ENCODE measurements at regions not wholly inside any gene's neighbourhood (a gene's known extent, or its start where the extent isn't known, plus 50 kb on each side); places are given as distances from the start of the nearest gene placed in this dataset.

- DNase-seq (no peak), ATAC-seq (ENCODE audit: low read depth in 2 of 2) (no peak)
- Mint-ChIP-seq H3K4me3 (no peak overlapping the region), H3K27ac (no peak overlapping the region), H3K36me3 (no peaks in the 10 kb centered on the region), H3K27me3 (peaks cover 43% of the 10 kb centered on the region), H3K9me3 (peaks cover 0 to 5% (median 0%) of the 10 kb centered on the region in 7 donors), H3K4me1 (no peaks in the 10 kb centered on the region)
- no peak overlapping the region for H3K4me3 ChIP-seq (ENCODE audit: low read depth, low read length)
- no peak overlapping the region for H3K27ac ChIP-seq (ENCODE audit: insufficient read depth, low read length, poor library complexity, severe bottlenecking)
- no peaks in the 10 kb centered on the region for H3K9me3 ChIP-seq (ENCODE audit: control insufficient read depth in 2 of 2, low read length in 2 of 2)
- peaks cover 3% of the 10 kb centered on the region for H3K27me3 ChIP-seq (ENCODE audit: control insufficient read depth, insufficient read depth, low read length)
- H3K4me1 ChIP-seq (ENCODE audit: control insufficient read depth, insufficient read depth, low read length, poor library complexity, severe bottlenecking): no peaks in the 10 kb centered on the region
- no peaks in the 10 kb centered on the region for H3K36me3 ChIP-seq (ENCODE audit: control insufficient read depth, insufficient read depth, low read length)
Measured at GRCh38 chr1:182196897-182197870, 135.7 kb upstream of the ZNF648 start.

GRCh38 chr1:182195733-182196132 lies 134.2 kb upstream of the ZNF648 start:
- H3K4me3 ChIP-seq (ENCODE audit: low read depth, low read length): no peak overlapping the region
- no peaks in the 10 kb centered on the region for H3K9me3 ChIP-seq (ENCODE audit: control insufficient read depth in 2 of 2, low read length in 2 of 2)
- Mint-ChIP-seq H3K27ac (no peak overlapping the region), H3K4me3 (no peak overlapping the region), H3K27me3 (peaks cover 49% of the 10 kb centered on the region), H3K4me1 (no peaks in the 10 kb centered on the region), H3K9me3 (peaks cover 0 to 5% (median 0%) of the 10 kb centered on the region in 7 donors), H3K36me3 (no peaks in the 10 kb centered on the region)
- H3K36me3 ChIP-seq (ENCODE audit: control insufficient read depth, insufficient read depth, low read length): no peaks in the 10 kb centered on the region
- H3K27me3 ChIP-seq (ENCODE audit: control insufficient read depth, insufficient read depth, low read length): peaks cover 3% of the 10 kb centered on the region
- H3K4me1 ChIP-seq (ENCODE audit: control insufficient read depth, insufficient read depth, low read length, poor library complexity, severe bottlenecking): no peaks in the 10 kb centered on the region
- ATAC-seq (ENCODE audit: low read depth in 2 of 2) (no peak), DNase-seq (no peak)
- no peak overlapping the region for H3K27ac ChIP-seq (ENCODE audit: insufficient read depth, low read length, poor library complexity, severe bottlenecking)

GRCh38 chr1:182193908-182194550 lies 132.5 kb upstream of the ZNF648 start:
- Histone ChIP-seq H3K4me3 (ENCODE audit: low read depth, low read length) (no peak overlapping the region), H3K4me1 (ENCODE audit: control insufficient read depth, insufficient read depth, low read length, poor library complexity, severe bottlenecking) (no peaks in the 10 kb centered on the region), H3K27me3 (ENCODE audit: control insufficient read depth, insufficient read depth, low read length) (peaks cover 3% of the 10 kb centered on the region), H3K36me3 (ENCODE audit: control insufficient read depth, insufficient read depth, low read length) (no peaks in the 10 kb centered on the region), H3K27ac (ENCODE audit: insufficient read depth, low read length, poor library complexity, severe bottlenecking) (no peak overlapping the region), H3K9me3 (ENCODE audit: control insufficient read depth in 2 of 2, low read length in 2 of 2) (no peaks in the 10 kb centered on the region)
- Mint-ChIP-seq H3K36me3 (no peaks in the 10 kb centered on the region), H3K4me3 (no peak overlapping the region), H3K9me3 (peaks cover 0 to 4% (median 0%) of the 10 kb centered on the region in 7 donors), H3K27me3 (peaks cover 37% of the 10 kb centered on the region), H3K4me1 (no peaks in the 10 kb centered on the region), H3K27ac (no peak overlapping the region)
- ATAC-seq (ENCODE audit: low read depth in 2 of 2) (no peak), DNase-seq (no peak)

GRCh38 chr1:182192966-182193365 lies 131.5 kb upstream of the ZNF648 start:
- DNase-seq (no peak), ATAC-seq (ENCODE audit: low read depth in 2 of 2) (no peak)
- no peak overlapping the region for H3K4me3 Mint-ChIP-seq
- no peak overlapping the region for H3K4me3 ChIP-seq (ENCODE audit: low read depth, low read length)
- no peak overlapping the region for H3K27ac Mint-ChIP-seq
- H3K27ac ChIP-seq (ENCODE audit: insufficient read depth, low read length, poor library complexity, severe bottlenecking): no peak overlapping the region
- H3K9me3 Mint-ChIP-seq: peaks cover 0 to 4% (median 0%) of the 10 kb centered on the region in 7 donors
- H3K27me3 Mint-ChIP-seq: peaks cover 31% of the 10 kb centered on the region
- peaks cover 3% of the 10 kb centered on the region for H3K27me3 ChIP-seq (ENCODE audit: control insufficient read depth, insufficient read depth, low read length)
- H3K4me1 ChIP-seq (ENCODE audit: control insufficient read depth, insufficient read depth, low read length, poor library complexity, severe bottlenecking): no peaks in the 10 kb centered on the region
- H3K36me3 ChIP-seq (ENCODE audit: control insufficient read depth, insufficient read depth, low read length): no peaks in the 10 kb centered on the region
- H3K9me3 ChIP-seq (ENCODE audit: control insufficient read depth in 2 of 2, low read length in 2 of 2): no peaks in the 10 kb centered on the region
- no peaks in the 10 kb centered on the region for H3K36me3 Mint-ChIP-seq
- no peaks in the 10 kb centered on the region for H3K4me1 Mint-ChIP-seq

DNA sequence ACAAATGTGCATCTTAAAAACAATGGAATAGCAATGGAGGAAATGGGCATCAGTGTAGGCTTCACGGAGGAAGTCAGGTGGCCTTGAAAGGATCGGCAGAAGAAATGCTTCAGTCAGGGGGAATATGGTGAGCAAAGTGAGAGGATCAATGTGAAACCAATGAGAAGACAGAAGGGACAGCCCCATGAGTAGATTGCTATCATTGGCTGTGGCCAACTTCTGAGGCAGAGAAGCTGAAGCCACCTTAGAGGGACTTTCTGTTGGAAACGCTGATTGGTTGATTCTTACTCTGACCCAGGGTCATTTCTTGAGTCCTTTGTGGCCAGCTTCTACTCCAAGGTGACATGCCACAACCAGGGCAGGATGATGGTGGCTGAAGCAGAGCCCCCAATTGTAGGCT lies 130.7 kb upstream of the ZNF648 start:
- Histone ChIP-seq H3K9me3 (ENCODE audit: control insufficient read depth in 2 of 2, low read length in 2 of 2) (no peaks in the 10 kb centered on the region), H3K4me1 (ENCODE audit: control insufficient read depth, insufficient read depth, low read length, poor library complexity, severe bottlenecking) (no peaks in the 10 kb centered on the region), H3K27me3 (ENCODE audit: control insufficient read depth, insufficient read depth, low read length) (peaks cover 3% of the 10 kb centered on the region), H3K27ac (ENCODE audit: insufficient read depth, low read length, poor library complexity, severe bottlenecking) (no peak overlapping the region), H3K36me3 (ENCODE audit: control insufficient read depth, insufficient read depth, low read length) (no peaks in the 10 kb centered on the region), H3K4me3 (ENCODE audit: low read depth, low read length) (no peak overlapping the region)
- H3K4me3 Mint-ChIP-seq: no peak overlapping the region
- H3K9me3 Mint-ChIP-seq: peaks cover 0 to 4% (median 0%) of the 10 kb centered on the region in 7 donors
- no peak overlapping the region for H3K27ac Mint-ChIP-seq
- ATAC-seq (ENCODE audit: low read depth in 2 of 2): no peak
- peaks cover 23% of the 10 kb centered on the region for H3K27me3 Mint-ChIP-seq
- no peaks in the 10 kb centered on the region for H3K4me1 Mint-ChIP-seq
- DNase-seq: no peak
- H3K36me3 Mint-ChIP-seq: no peaks in the 10 kb centered on the region

- Histone ChIP-seq H3K36me3 (ENCODE audit: control insufficient read depth, insufficient read depth, low read length) (no peaks in the 10 kb centered on the region), H3K4me3 (ENCODE audit: low read depth, low read length) (no peak overlapping the region), H3K9me3 (ENCODE audit: control insufficient read depth in 2 of 2, low read length in 2 of 2) (no peaks in the 10 kb centered on the region), H3K4me1 (ENCODE audit: control insufficient read depth, insufficient read depth, low read length, poor library complexity, severe bottlenecking) (no peaks in the 10 kb centered on the region), H3K27ac (ENCODE audit: insufficient read depth, low read length, poor library complexity, severe bottlenecking) (no peak overlapping the region), H3K27me3 (ENCODE audit: control insufficient read depth, insufficient read depth, low read length) (peaks cover 3% of the 10 kb centered on the region)
- Mint-ChIP-seq H3K4me1 (no peaks in the 10 kb centered on the region), H3K27ac (no peak overlapping the region), H3K4me3 (no peak overlapping the region), H3K36me3 (no peaks in the 10 kb centered on the region), H3K9me3 (peaks cover 0 to 4% (median 0%) of the 10 kb centered on the region in 7 donors), H3K27me3 (peaks cover 20% of the 10 kb centered on the region)
- ATAC-seq (ENCODE audit: low read depth in 2 of 2) (no peak), DNase-seq (no peak)
Measured at GRCh38 chr1:182191381-182192115, 130.0 kb upstream of the ZNF648 start.

- no peak for ATAC-seq (ENCODE audit: low read depth in 2 of 2)
- Histone ChIP-seq H3K36me3 (ENCODE audit: control insufficient read depth, insufficient read depth, low read length) (no peaks in the 10 kb centered on the region), H3K4me1 (ENCODE audit: control insufficient read depth, insufficient read depth, low read length, poor library complexity, severe bottlenecking) (no peaks in the 10 kb centered on the region), H3K27ac (ENCODE audit: insufficient read depth, low read length, poor library complexity, severe bottlenecking) (no peak overlapping the region), H3K9me3 (ENCODE audit: control insufficient read depth in 2 of 2, low read length in 2 of 2) (no peaks in the 10 kb centered on the region), H3K27me3 (ENCODE audit: control insufficient read depth, insufficient read depth, low read length) (no peaks in the 10 kb centered on the region), H3K4me3 (ENCODE audit: low read depth, low read length) (no peak overlapping the region)
- peaks cover 6% of the 10 kb centered on the region for H3K27me3 Mint-ChIP-seq
- no peak overlapping the region for H3K27ac Mint-ChIP-seq
- DNase-seq: no peak
- H3K36me3 Mint-ChIP-seq: no peaks in the 10 kb centered on the region
- H3K9me3 Mint-ChIP-seq: peaks cover 0 to 4% (median 0%) of the 10 kb centered on the region in 7 donors
- H3K4me3 Mint-ChIP-seq: no peak overlapping the region
- no peaks in the 10 kb centered on the region for H3K4me1 Mint-ChIP-seq
Measured at GRCh38 chr1:182189535-182190066, 128.1 kb upstream of the ZNF648 start.
